HepG2 (cell line): ENCODE measurements at regions not wholly inside any gene's neighbourhood (a gene's known extent, or its start where the extent isn't known, plus 50 kb on each side); places are given as distances from the start of the nearest gene placed in this dataset.

ENCODE experiments used
- BHLHE40 ChIP-seq: IDR thresholded peaks from 2 replicates; pipeline ENCODE4 v1.6.1; 2011; ENCODE audit warnings: low read length, improper control_type of control experiment
- EZH2 ChIP-seq: conservative IDR thresholded peaks from 2 replicates; pipeline ENCODE4 v1.6.1; 2012; ENCODE audit warnings: mild to moderate bottlenecking, low read depth, low read length, moderate library complexity
- HCFC1 ChIP-seq: fragments of 150-350 bp; IDR thresholded peaks from 2 replicates; pipeline ENCODE4 v1.6.1; 2014; ENCODE audit warnings: low read depth, low read length
- HOXA9 ChIP-seq: sonication (generic); formaldehyde crosslinking; IDR thresholded peaks from 2 replicates; pipeline ENCODE4 v1.8.1; 2022; ENCODE audit warnings: missing genetic modification reagents, mild to moderate bottlenecking, moderate library complexity, borderline replicate concordance
- JUNB ChIP-seq: sonication (generic); formaldehyde crosslinking; IDR thresholded peaks from 2 replicates; pipeline ENCODE4 v1.8.0; 2022; ENCODE audit warnings: missing genetic modification reagents, mild to moderate bottlenecking, borderline replicate concordance
- MBD4 ChIP-seq: IDR thresholded peaks from 2 replicates; pipeline ENCODE4 v1.6.1; 2012; ENCODE audit warnings: low read length, inconsistent platforms, borderline replicate concordance
- RBM39 ChIP-seq: fragments of 200-400 bp; formaldehyde crosslinking; IDR thresholded peaks from one replicate; pipeline ENCODE4 v1.6.1; 2018; ENCODE audit warnings: antibody characterized with exemption, mild to moderate bottlenecking, low read depth, low read length; ENCODE audit not compliant: poor library complexity, severe bottlenecking
- SATB2 ChIP-seq: sonication (generic); formaldehyde crosslinking; IDR thresholded peaks from 2 replicates; pipeline ENCODE4 v1.5.0; 2020; ENCODE audit warnings: missing genetic modification reagents
- ZNF552 ChIP-seq: sonication (generic); formaldehyde crosslinking; IDR thresholded peaks from 2 replicates; pipeline ENCODE4 v1.9.0; 2022; ENCODE audit warnings: missing genetic modification reagents, mild to moderate bottlenecking, borderline replicate concordance
- TF ChIP-seq, protein P1 (sequence below): sonication (generic); formaldehyde crosslinking; IDR thresholded peaks from 2 replicates; pipeline ENCODE4 v1.5.0; 2020; ENCODE audit warnings: mild to moderate bottlenecking, missing genetic modification reagents, moderate library complexity
- TF ChIP-seq, protein P2 (sequence below): sonication (generic); formaldehyde crosslinking; IDR thresholded peaks from 2 replicates; pipeline ENCODE4; 2020; ENCODE audit warnings: missing genetic modification reagents, mild to moderate bottlenecking, borderline replicate concordance
- TF ChIP-seq, protein P3 (sequence below): sonication (generic); formaldehyde crosslinking; conservative IDR thresholded peaks from 2 replicates; pipeline ENCODE4 v1.8.0; 2022; ENCODE audit warnings: missing genetic modification reagents
- TF ChIP-seq, protein P4 (sequence below): sonication (generic); formaldehyde crosslinking; IDR thresholded peaks from 2 replicates; pipeline ENCODE4 v1.4.0; 2020; ENCODE audit warnings: missing genetic modification reagents
- TF ChIP-seq, protein P5 (sequence below): sonication (generic); formaldehyde crosslinking; IDR thresholded peaks from 2 replicates; pipeline ENCODE4 v1.9.0; 2021; ENCODE audit warnings: missing genetic modification reagents, borderline replicate concordance

DNA sequence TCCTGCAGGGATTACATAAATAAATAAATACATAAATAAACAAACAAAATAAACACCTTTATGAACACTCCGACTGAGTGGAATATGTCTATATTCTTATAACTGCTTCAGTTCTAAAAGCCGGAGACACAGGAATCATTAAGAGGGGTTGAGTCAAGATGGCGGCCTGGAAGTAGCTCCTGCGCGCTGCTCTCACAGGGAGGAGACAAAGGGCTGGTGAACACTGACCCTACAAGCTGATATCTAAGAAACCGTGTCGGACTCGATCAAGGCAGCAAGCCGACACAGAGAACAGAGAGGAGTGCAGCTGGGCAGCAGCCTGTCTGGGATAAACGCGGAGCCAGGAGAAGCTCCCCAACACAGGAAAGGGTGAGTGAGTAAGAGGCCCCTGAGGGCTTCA is 1098.6 kb upstream of the NCAM2 start:
- TF ChIP-seq, protein P1, sequence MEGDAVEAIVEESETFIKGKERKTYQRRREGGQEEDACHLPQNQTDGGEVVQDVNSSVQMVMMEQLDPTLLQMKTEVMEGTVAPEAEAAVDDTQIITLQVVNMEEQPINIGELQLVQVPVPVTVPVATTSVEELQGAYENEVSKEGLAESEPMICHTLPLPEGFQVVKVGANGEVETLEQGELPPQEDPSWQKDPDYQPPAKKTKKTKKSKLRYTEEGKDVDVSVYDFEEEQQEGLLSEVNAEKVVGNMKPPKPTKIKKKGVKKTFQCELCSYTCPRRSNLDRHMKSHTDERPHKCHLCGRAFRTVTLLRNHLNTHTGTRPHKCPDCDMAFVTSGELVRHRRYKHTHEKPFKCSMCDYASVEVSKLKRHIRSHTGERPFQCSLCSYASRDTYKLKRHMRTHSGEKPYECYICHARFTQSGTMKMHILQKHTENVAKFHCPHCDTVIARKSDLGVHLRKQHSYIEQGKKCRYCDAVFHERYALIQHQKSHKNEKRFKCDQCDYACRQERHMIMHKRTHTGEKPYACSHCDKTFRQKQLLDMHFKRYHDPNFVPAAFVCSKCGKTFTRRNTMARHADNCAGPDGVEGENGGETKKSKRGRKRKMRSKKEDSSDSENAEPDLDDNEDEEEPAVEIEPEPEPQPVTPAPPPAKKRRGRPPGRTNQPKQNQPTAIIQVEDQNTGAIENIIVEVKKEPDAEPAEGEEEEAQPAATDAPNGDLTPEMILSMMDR (CRISPR knock-in tag): no peak
- TF ChIP-seq BHLHE40 (no peak), SATB2 (no peak), ZNF552 (CRISPR knock-in tag) (no peak), MBD4 (no peak), JUNB (no peak), HCFC1 (no peak), RBM39 (no peak), EZH2 (no peak), HOXA9 (CRISPR knock-in tag) (no peak)
- TF ChIP-seq, protein P2, sequence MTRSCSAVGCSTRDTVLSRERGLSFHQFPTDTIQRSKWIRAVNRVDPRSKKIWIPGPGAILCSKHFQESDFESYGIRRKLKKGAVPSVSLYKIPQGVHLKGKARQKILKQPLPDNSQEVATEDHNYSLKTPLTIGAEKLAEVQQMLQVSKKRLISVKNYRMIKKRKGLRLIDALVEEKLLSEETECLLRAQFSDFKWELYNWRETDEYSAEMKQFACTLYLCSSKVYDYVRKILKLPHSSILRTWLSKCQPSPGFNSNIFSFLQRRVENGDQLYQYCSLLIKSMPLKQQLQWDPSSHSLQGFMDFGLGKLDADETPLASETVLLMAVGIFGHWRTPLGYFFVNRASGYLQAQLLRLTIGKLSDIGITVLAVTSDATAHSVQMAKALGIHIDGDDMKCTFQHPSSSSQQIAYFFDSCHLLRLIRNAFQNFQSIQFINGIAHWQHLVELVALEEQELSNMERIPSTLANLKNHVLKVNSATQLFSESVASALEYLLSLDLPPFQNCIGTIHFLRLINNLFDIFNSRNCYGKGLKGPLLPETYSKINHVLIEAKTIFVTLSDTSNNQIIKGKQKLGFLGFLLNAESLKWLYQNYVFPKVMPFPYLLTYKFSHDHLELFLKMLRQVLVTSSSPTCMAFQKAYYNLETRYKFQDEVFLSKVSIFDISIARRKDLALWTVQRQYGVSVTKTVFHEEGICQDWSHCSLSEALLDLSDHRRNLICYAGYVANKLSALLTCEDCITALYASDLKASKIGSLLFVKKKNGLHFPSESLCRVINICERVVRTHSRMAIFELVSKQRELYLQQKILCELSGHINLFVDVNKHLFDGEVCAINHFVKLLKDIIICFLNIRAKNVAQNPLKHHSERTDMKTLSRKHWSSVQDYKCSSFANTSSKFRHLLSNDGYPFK (CRISPR knock-in tag): no peak
- TF ChIP-seq, protein P3, sequence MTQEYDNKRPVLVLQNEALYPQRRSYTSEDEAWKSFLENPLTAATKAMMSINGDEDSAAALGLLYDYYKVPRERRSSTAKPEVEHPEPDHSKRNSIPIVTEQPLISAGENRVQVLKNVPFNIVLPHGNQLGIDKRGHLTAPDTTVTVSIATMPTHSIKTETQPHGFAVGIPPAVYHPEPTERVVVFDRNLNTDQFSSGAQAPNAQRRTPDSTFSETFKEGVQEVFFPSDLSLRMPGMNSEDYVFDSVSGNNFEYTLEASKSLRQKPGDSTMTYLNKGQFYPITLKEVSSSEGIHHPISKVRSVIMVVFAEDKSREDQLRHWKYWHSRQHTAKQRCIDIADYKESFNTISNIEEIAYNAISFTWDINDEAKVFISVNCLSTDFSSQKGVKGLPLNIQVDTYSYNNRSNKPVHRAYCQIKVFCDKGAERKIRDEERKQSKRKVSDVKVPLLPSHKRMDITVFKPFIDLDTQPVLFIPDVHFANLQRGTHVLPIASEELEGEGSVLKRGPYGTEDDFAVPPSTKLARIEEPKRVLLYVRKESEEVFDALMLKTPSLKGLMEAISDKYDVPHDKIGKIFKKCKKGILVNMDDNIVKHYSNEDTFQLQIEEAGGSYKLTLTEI (CRISPR knock-in tag): no peak
- TF ChIP-seq, protein P4, sequence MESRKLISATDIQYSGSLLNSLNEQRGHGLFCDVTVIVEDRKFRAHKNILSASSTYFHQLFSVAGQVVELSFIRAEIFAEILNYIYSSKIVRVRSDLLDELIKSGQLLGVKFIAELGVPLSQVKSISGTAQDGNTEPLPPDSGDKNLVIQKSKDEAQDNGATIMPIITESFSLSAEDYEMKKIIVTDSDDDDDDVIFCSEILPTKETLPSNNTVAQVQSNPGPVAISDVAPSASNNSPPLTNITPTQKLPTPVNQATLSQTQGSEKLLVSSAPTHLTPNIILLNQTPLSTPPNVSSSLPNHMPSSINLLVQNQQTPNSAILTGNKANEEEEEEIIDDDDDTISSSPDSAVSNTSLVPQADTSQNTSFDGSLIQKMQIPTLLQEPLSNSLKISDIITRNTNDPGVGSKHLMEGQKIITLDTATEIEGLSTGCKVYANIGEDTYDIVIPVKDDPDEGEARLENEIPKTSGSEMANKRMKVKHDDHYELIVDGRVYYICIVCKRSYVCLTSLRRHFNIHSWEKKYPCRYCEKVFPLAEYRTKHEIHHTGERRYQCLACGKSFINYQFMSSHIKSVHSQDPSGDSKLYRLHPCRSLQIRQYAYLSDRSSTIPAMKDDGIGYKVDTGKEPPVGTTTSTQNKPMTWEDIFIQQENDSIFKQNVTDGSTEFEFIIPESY (CRISPR knock-in tag): no peak
- TF ChIP-seq, protein P5, sequence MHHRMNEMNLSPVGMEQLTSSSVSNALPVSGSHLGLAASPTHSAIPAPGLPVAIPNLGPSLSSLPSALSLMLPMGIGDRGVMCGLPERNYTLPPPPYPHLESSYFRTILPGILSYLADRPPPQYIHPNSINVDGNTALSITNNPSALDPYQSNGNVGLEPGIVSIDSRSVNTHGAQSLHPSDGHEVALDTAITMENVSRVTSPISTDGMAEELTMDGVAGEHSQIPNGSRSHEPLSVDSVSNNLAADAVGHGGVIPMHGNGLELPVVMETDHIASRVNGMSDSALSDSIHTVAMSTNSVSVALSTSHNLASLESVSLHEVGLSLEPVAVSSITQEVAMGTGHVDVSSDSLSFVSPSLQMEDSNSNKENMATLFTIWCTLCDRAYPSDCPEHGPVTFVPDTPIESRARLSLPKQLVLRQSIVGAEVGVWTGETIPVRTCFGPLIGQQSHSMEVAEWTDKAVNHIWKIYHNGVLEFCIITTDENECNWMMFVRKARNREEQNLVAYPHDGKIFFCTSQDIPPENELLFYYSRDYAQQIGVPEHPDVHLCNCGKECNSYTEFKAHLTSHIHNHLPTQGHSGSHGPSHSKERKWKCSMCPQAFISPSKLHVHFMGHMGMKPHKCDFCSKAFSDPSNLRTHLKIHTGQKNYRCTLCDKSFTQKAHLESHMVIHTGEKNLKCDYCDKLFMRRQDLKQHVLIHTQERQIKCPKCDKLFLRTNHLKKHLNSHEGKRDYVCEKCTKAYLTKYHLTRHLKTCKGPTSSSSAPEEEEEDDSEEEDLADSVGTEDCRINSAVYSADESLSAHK (CRISPR knock-in tag): no peak
